ENCODE measurements at regions not wholly inside any gene's neighbourhood (a gene's known extent, or its start where the extent isn't known, plus 50 kb on each side); places are given as distances from the start of the nearest gene placed in this dataset.

DNA sequence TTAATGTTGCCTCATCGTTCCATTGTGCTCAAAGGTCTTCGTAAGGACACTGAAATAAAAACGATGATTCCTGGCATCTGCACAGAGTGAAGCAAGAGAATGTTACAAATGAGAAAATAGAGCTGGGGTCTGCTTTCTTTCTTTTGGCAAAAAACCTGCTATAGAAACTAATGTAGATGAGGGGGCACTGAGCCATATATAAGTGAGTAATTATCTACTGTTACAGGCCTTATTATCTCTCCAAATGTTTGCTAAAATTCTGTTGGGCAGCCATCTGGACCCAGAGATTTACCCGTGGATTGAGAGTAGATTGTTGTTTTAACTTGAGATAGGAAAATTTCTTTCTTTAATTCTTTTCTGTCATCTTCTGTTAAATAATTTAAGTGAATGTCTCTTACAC, 472.5 kb upstream of the PIK3C3 start:
- no peaks in the 10 kb centered on the region for H3K79me2 ChIP-seq (replicated peaks; ENCODE audit: insufficient read depth)
- TF ChIP-seq EZH2 (IDR thresholded peaks at IDR 0.05; ENCODE audit: low read depth, unreplicated experiment) (no peak), ZNF114 (CRISPR knock-in tag; IDR thresholded peaks at IDR 0.05) (no peak), CREB1 (CRISPR knock-in tag; IDR thresholded peaks at IDR 0.05; ENCODE audit: low read depth) (no peak), ZNF331 (CRISPR knock-in tag; IDR thresholded peaks at IDR 0.05; ENCODE audit: low read depth) (no peak), STAT1 (IDR thresholded peaks at IDR 0.05; ENCODE audit: unreplicated experiment) (no peak), JUNB (IDR thresholded peaks at IDR 0.05; ENCODE audit: unreplicated experiment) (no peak), NANOG (IDR thresholded peaks at IDR 0.05; ENCODE audit: borderline replicate concordance) (no peak), POLR2AphosphoS5 (IDR thresholded peaks at IDR 0.05; ENCODE audit: low read depth) (no peak), EZH2phosphoT487 (IDR thresholded peaks at IDR 0.05; ENCODE audit: unreplicated experiment) (no peak)
- TF ChIP-seq, protein P1, sequence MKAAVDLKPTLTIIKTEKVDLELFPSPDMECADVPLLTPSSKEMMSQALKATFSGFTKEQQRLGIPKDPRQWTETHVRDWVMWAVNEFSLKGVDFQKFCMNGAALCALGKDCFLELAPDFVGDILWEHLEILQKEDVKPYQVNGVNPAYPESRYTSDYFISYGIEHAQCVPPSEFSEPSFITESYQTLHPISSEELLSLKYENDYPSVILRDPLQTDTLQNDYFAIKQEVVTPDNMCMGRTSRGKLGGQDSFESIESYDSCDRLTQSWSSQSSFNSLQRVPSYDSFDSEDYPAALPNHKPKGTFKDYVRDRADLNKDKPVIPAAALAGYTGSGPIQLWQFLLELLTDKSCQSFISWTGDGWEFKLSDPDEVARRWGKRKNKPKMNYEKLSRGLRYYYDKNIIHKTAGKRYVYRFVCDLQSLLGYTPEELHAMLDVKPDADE (IDR thresholded peaks at IDR 0.05): no peak
- TF ChIP-seq, protein P2, sequence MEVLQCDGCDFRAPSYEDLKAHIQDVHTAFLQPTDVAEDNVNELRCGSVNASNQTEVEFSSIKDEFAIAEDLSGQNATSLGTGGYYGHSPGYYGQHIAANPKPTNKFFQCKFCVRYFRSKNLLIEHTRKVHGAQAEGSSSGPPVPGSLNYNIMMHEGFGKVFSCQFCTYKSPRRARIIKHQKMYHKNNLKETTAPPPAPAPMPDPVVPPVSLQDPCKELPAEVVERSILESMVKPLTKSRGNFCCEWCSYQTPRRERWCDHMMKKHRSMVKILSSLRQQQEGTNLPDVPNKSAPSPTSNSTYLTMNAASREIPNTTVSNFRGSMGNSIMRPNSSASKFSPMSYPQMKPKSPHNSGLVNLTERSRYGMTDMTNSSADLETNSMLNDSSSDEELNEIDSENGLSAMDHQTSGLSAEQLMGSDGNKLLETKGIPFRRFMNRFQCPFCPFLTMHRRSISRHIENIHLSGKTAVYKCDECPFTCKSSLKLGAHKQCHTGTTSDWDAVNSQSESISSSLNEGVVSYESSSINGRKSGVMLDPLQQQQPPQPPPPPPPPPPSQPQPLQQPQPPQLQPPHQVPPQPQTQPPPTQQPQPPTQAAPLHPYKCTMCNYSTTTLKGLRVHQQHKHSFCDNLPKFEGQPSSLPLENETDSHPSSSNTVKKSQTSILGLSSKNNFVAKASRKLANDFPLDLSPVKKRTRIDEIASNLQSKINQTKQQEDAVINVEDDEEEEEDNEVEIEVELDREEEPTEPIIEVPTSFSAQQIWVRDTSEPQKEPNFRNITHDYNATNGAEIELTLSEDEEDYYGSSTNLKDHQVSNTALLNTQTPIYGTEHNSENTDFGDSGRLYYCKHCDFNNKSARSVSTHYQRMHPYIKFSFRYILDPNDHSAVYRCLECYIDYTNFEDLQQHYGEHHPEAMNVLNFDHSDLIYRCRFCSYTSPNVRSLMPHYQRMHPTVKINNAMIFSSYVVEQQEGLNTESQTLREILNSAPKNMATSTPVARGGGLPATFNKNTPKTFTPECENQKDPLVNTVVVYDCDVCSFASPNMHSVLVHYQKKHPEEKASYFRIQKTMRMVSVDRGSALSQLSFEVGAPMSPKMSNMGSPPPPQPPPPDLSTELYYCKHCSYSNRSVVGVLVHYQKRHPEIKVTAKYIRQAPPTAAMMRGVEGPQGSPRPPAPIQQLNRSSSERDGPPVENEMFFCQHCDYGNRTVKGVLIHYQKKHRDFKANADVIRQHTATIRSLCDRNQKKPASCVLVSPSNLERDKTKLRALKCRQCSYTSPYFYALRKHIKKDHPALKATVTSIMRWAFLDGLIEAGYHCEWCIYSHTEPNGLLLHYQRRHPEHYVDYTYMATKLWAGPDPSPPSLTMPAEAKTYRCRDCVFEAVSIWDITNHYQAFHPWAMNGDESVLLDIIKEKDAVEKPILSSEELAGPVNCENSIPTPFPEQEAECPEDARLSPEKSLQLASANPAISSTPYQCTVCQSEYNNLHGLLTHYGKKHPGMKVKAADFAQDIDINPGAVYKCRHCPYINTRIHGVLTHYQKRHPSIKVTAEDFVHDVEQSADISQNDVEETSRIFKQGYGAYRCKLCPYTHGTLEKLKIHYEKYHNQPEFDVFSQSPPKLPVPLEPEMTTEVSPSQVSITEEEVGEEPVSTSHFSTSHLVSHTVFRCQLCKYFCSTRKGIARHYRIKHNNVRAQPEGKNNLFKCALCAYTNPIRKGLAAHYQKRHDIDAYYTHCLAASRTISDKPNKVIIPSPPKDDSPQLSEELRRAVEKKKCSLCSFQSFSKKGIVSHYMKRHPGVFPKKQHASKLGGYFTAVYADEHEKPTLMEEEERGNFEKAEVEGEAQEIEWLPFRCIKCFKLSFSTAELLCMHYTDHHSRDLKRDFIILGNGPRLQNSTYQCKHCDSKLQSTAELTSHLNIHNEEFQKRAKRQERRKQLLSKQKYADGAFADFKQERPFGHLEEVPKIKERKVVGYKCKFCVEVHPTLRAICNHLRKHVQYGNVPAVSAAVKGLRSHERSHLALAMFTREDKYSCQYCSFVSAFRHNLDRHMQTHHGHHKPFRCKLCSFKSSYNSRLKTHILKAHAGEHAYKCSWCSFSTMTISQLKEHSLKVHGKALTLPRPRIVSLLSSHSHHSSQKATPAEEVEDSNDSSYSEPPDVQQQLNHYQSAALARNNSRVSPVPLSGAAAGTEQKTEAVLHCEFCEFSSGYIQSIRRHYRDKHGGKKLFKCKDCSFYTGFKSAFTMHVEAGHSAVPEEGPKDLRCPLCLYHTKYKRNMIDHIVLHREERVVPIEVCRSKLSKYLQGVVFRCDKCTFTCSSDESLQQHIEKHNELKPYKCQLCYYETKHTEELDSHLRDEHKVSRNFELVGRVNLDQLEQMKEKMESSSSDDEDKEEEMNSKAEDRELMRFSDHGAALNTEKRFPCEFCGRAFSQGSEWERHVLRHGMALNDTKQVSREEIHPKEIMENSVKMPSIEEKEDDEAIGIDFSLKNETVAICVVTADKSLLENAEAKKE (CRISPR knock-in tag; IDR thresholded peaks at IDR 0.05): no peak
- TF ChIP-seq, protein P3, sequence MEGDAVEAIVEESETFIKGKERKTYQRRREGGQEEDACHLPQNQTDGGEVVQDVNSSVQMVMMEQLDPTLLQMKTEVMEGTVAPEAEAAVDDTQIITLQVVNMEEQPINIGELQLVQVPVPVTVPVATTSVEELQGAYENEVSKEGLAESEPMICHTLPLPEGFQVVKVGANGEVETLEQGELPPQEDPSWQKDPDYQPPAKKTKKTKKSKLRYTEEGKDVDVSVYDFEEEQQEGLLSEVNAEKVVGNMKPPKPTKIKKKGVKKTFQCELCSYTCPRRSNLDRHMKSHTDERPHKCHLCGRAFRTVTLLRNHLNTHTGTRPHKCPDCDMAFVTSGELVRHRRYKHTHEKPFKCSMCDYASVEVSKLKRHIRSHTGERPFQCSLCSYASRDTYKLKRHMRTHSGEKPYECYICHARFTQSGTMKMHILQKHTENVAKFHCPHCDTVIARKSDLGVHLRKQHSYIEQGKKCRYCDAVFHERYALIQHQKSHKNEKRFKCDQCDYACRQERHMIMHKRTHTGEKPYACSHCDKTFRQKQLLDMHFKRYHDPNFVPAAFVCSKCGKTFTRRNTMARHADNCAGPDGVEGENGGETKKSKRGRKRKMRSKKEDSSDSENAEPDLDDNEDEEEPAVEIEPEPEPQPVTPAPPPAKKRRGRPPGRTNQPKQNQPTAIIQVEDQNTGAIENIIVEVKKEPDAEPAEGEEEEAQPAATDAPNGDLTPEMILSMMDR (conservative IDR thresholded peaks at IDR 0.05; ENCODE audit: low read depth in 2 of 2): no peak
- TF ChIP-seq, protein P4, sequence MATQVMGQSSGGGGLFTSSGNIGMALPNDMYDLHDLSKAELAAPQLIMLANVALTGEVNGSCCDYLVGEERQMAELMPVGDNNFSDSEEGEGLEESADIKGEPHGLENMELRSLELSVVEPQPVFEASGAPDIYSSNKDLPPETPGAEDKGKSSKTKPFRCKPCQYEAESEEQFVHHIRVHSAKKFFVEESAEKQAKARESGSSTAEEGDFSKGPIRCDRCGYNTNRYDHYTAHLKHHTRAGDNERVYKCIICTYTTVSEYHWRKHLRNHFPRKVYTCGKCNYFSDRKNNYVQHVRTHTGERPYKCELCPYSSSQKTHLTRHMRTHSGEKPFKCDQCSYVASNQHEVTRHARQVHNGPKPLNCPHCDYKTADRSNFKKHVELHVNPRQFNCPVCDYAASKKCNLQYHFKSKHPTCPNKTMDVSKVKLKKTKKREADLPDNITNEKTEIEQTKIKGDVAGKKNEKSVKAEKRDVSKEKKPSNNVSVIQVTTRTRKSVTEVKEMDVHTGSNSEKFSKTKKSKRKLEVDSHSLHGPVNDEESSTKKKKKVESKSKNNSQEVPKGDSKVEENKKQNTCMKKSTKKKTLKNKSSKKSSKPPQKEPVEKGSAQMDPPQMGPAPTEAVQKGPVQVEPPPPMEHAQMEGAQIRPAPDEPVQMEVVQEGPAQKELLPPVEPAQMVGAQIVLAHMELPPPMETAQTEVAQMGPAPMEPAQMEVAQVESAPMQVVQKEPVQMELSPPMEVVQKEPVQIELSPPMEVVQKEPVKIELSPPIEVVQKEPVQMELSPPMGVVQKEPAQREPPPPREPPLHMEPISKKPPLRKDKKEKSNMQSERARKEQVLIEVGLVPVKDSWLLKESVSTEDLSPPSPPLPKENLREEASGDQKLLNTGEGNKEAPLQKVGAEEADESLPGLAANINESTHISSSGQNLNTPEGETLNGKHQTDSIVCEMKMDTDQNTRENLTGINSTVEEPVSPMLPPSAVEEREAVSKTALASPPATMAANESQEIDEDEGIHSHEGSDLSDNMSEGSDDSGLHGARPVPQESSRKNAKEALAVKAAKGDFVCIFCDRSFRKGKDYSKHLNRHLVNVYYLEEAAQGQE (IDR thresholded peaks at IDR 0.05; ENCODE audit: unreplicated experiment): no peak
- no peak overlapping the region for H3K4me3 ChIP-seq
- H2AFZ ChIP-seq: no peak overlapping the region
- DNase-seq (ENCODE audit: low spot score) (no peak), ATAC-seq (no peak)
- no peak overlapping the region for H3K4me2 ChIP-seq
- no peaks in the 10 kb centered on the region for H3K9me3 Mint-ChIP-seq
- no peaks in the 10 kb centered on the region for H4K20me1 ChIP-seq (replicated peaks; ENCODE audit: insufficient read depth)
- H3K36me3 ChIP-seq (ENCODE audit: insufficient read depth): no peaks in the 10 kb centered on the region
- no peaks in the 10 kb centered on the region for H3K27me3 ChIP-seq (ENCODE audit: insufficient read depth)
- no peak overlapping the region for H3K27ac Mint-ChIP-seq
- peaks cover 8% of the 10 kb centered on the region; the same call in 2 of the 3 replicates for H3K4me1 Mint-ChIP-seq
- H3F3A ChIP-seq (replicated peaks; ENCODE audit: low read depth): no peaks in the 10 kb centered on the region
- no peak overlapping the region; the same call in 1 of the 2 replicates for H3K27ac ChIP-seq (ENCODE audit: low read depth)
- peaks cover 4% of the 10 kb centered on the region for H3K27me3 Mint-ChIP-seq (ENCODE audit: insufficient read depth, low read depth, poor library complexity)
- H3K4me1 ChIP-seq (ENCODE audit: insufficient read depth): peaks cover 13% of the 10 kb centered on the region; the same call in 1 of the 2 replicates
- no peak overlapping the region for H3K4me3 Mint-ChIP-seq
- H3K36me3 Mint-ChIP-seq (ENCODE audit: low read depth): no peaks in the 10 kb centered on the region
- H3K9me2 ChIP-seq (ENCODE audit: insufficient read depth): peaks cover 5% of the 10 kb centered on the region; the same call in 1 of the 2 replicates

All from GM23338 (cell line).